HG03439 (cell line): ENCODE measurements at regions not wholly inside any gene's neighbourhood (a gene's known extent, or its start where the extent isn't known, plus 50 kb on each side); places are given as distances from the start of the nearest gene placed in this dataset.

ENCODE experiments used
- ATAC-seq: cut with Tn5 transposase; IDR thresholded peaks from one replicate; pipeline ENCODE4 v1.9.1; 2021; ENCODE audit warnings: mild to moderate bottlenecking, moderate library complexity; ENCODE audit not compliant: unreplicated experiment

- ATAC-seq, result no peak
Observed at GRCh38 chr2:8087480-8087840, 594.4 kb upstream of the ID2 start.

- no peak for ATAC-seq
Observed at GRCh38 chr2:8088810-8089209, 593.0 kb upstream of the ID2 start.

GRCh38 chr2:8089596-8089995 lies 592.3 kb upstream of the ID2 start:
- no peak for ATAC-seq

GRCh38 chr2:8090748-8091700 lies 590.8 kb upstream of the ID2 start:
- ATAC-seq, result no peak

GRCh38 chr2:8094526-8094925 lies 587.3 kb upstream of the ID2 start:
- ATAC-seq, result no peak

- ATAC-seq, result no peak
Observed at GRCh38 chr2:8095978-8096377, 585.9 kb upstream of the ID2 start.

- ATAC-seq, result no peak
Observed at GRCh38 chr2:8096484-8096883, 585.4 kb upstream of the ID2 start.

GRCh38 chr2:8098476-8099266 lies 583.2 kb upstream of the ID2 start:
- ATAC-seq, result no peak

- ATAC-seq, result no peak
Observed at GRCh38 chr2:8099267-8099582, 582.6 kb upstream of the ID2 start.

GRCh38 chr2:8101614-8102277 lies 580.1 kb upstream of the ID2 start:
- ATAC-seq, result no peak

GRCh38 chr2:8102470-8102869 lies 579.4 kb upstream of the ID2 start:
- ATAC-seq, result no peak

- no peak for ATAC-seq
Observed at GRCh38 chr2:8103085-8103708, 578.7 kb upstream of the ID2 start.

- ATAC-seq, result no peak
Observed at GRCh38 chr2:8107150-8107549, 574.7 kb upstream of the ID2 start.

GRCh38 chr2:8107621-8108378 lies 574.1 kb upstream of the ID2 start:
- ATAC-seq, result no peak

GRCh38 chr2:8110716-8111115 lies 571.1 kb upstream of the ID2 start:
- no peak for ATAC-seq

- ATAC-seq, result no peak
Observed at GRCh38 chr2:8111193-8111592, 570.7 kb upstream of the ID2 start.

GRCh38 chr2:8115456-8115855 lies 566.4 kb upstream of the ID2 start:
- no peak for ATAC-seq

- ATAC-seq, result no peak
Observed at GRCh38 chr2:8115966-8116365, 565.9 kb upstream of the ID2 start.

GRCh38 chr2:8116661-8117060 lies 565.2 kb upstream of the ID2 start:
- ATAC-seq, result peak; percentile 89

- ATAC-seq, result no peak
Observed at GRCh38 chr2:8118940-8119781, 562.7 kb upstream of the ID2 start.
